Liver (tissue), 8 donors: ENCODE measurements at regions not wholly inside any gene's neighbourhood (a gene's known extent, or its start where the extent isn't known, plus 50 kb on each side); places are given as distances from the start of the nearest gene placed in this dataset.

Source experiments
- DNase-seq: peaks from one replicate; pipeline ENCODE4 v3.0.0-alpha.2; 2017; ENCODE audit warnings: low spot score
- H3K27ac ChIP-seq, 2 donors: one replicate each; pipeline ENCODE4 v1.7.0; 2013; ENCODE audit warnings: inconsistent platforms in 2 of 2, low read length in 2 of 2, control low read depth in 1 of 2, low read depth in 1 of 2, mild to moderate bottlenecking in 1 of 2
- H3K27me3 ChIP-seq, 4 donors: one replicate each; pipeline versions ENCODE4 v1.6.1 to v1.7.0; 2013; ENCODE audit warnings: low read length in 3 of 4, inconsistent platforms in 1 of 4, mild to moderate bottlenecking in 1 of 4, moderate library complexity in 1 of 4; ENCODE audit not compliant: control insufficient read depth in 4 of 4, insufficient read depth in 4 of 4
- H3K36me3 ChIP-seq, 4 donors: one replicate each; pipeline versions ENCODE4 v1.6.1 to v1.7.0; 2013; ENCODE audit warnings: low read length in 3 of 4, mild to moderate bottlenecking in 3 of 4, low read depth in 1 of 4, moderate library complexity in 1 of 4; ENCODE audit not compliant: control insufficient read depth in 4 of 4, insufficient read depth in 3 of 4
- H3K4me1 ChIP-seq, 4 donors: one replicate each; pipeline versions ENCODE4 v1.6.1 to v1.7.0; 2013; ENCODE audit warnings: low read length in 3 of 4, mild to moderate bottlenecking in 3 of 4, moderate library complexity in 1 of 4; ENCODE audit not compliant: control insufficient read depth in 4 of 4, insufficient read depth in 4 of 4
- H3K4me3 ChIP-seq, 3 donors: one replicate each; pipeline versions ENCODE4 v1.6.1 to v1.7.0; 2013; ENCODE audit warnings: low read length in 3 of 3, control low read depth in 1 of 3, low read depth in 1 of 3, mild to moderate bottlenecking in 1 of 3
- H3K9ac ChIP-seq, 2 donors: one replicate each; pipeline ENCODE4 v1.7.0; 2013; ENCODE audit warnings: low read length in 2 of 2, mild to moderate bottlenecking in 2 of 2, moderate library complexity in 2 of 2, control low read depth in 1 of 2, low read depth in 1 of 2
- H3K9me3 ChIP-seq, 4 donors: one replicate each; pipeline versions ENCODE4 v1.6.1 to v1.7.0; 2013; ENCODE audit warnings: low read length in 3 of 4; ENCODE audit not compliant: control insufficient read depth in 4 of 4
- EGR1 ChIP-seq, 2 donors: IDR thresholded peaks; 2 replicates each; pipeline ENCODE4 v1.6.1; 2016 to 2018; ENCODE audit warnings: antibody characterized with exemption in 2 of 2, low read depth in 2 of 2
- FOXA1 ChIP-seq: IDR thresholded peaks from 2 replicates; pipeline ENCODE4 v1.6.1; 2016; ENCODE audit warnings: antibody characterized with exemption
- FOXA2 ChIP-seq: IDR thresholded peaks from 2 replicates; pipeline ENCODE4 v1.6.1; 2016; ENCODE audit warnings: antibody characterized with exemption
- GABPA ChIP-seq, 2 donors: IDR thresholded peaks in 1 of 2; conservative IDR thresholded peaks in 1 of 2; 2 replicates each; pipeline ENCODE4 v1.6.1; 2016; ENCODE audit warnings: antibody characterized with exemption in 2 of 2, mild to moderate bottlenecking in 1 of 2, moderate library complexity in 1 of 2
- HNF4A ChIP-seq, 2 donors: conservative IDR thresholded peaks; 2 replicates each; pipeline ENCODE4 v1.6.1; 2016; ENCODE audit warnings: antibody characterized with exemption in 2 of 2, mild to moderate bottlenecking in 2 of 2
- HNF4G ChIP-seq: IDR thresholded peaks from 2 replicates; pipeline ENCODE4 v1.6.1; 2016; ENCODE audit warnings: antibody characterized with exemption
- JUND ChIP-seq, 2 donors: IDR thresholded peaks; 2 replicates each; pipeline ENCODE4 v1.6.1; 2016; ENCODE audit warnings: antibody characterized with exemption in 2 of 2
- NR2F2 ChIP-seq: IDR thresholded peaks from 2 replicates; pipeline ENCODE4 v1.6.1; 2016; ENCODE audit warnings: antibody characterized with exemption
- RAD21 ChIP-seq, 2 donors: IDR thresholded peaks; 2 replicates each; pipeline ENCODE4 v1.6.1; 2016; ENCODE audit warnings: antibody characterized with exemption in 2 of 2, mild to moderate bottlenecking in 2 of 2
- RXRA ChIP-seq, 2 donors: IDR thresholded peaks; 2 replicates each; pipeline ENCODE4 v1.6.1; 2017 to 2018; ENCODE audit warnings: antibody characterized with exemption in 2 of 2, mild to moderate bottlenecking in 1 of 2
- SP1 ChIP-seq: IDR thresholded peaks from 2 replicates; pipeline ENCODE4 v1.6.1; 2018; ENCODE audit warnings: antibody characterized with exemption, mild to moderate bottlenecking
- TAF1 ChIP-seq: conservative IDR thresholded peaks from 2 replicates; pipeline ENCODE4 v1.6.1; 2016; ENCODE audit warnings: antibody characterized with exemption, mild to moderate bottlenecking
- WGBS: extraction: QIAGEN DNeasy Blood & Tissue Kit; methylation state at CpG from one replicate; pipeline ENCODE4 v1.1.7; 2013; 5-methylcytosine and 5-hydroxymethylcytosine counted together
- TF ChIP-seq, protein P1 (sequence below): IDR thresholded peaks from 2 replicates; pipeline ENCODE4 v1.6.1; 2016; ENCODE audit warnings: antibody characterized with exemption
- TF ChIP-seq, protein P2 (sequence below): IDR thresholded peaks from 2 replicates; pipeline ENCODE4 v1.6.1; 2016; ENCODE audit warnings: antibody characterized with exemption, mild to moderate bottlenecking
- TF ChIP-seq, protein P3 (sequence below): IDR thresholded peaks from 2 replicates; pipeline ENCODE4 v1.6.1; 2016; ENCODE audit warnings: antibody characterized with exemption
- TF ChIP-seq, protein P4 (sequence below): IDR thresholded peaks from 2 replicates; pipeline ENCODE4 v1.6.1; 2016; ENCODE audit warnings: antibody characterized with exemption
- TF ChIP-seq, protein P5 (sequence below): fragments of 150-350 bp; IDR thresholded peaks from 2 replicates; pipeline ENCODE4 v1.5.1; 2017; ENCODE audit warnings: improper control_type of control experiment, low read depth, low read length; ENCODE audit not compliant: missing input control
- donor health status: healthy.
- donor health status: healthy.
- donor health status: healthy.
- donor health status: healthy.
- donor health status: healthy.

DNA sequence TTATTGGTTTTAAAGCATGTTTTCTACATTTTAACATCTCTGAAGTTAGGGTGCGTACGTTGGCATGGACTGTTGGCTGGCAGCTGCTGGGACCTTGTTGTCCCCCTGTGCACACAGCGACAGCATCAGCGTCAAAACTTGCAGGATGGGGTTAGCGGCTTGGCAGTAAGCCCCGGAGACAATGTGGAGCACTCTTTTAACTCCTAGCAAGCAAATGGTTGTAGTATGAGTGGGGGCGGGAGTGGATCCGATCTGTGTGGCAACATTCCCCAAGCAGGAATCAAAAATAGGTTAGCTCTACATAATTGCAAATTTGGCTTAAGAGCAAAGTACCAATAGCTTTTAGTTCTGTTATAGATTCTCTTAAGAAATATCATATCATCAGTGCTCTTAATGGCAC lies 70.1 kb downstream of the NRN1 start:
- TF ChIP-seq GABPA (IDR thresholded peaks at IDR 0.05 in 1 of 2, conservative IDR thresholded peaks at IDR 0.05 in 1 of 2) (no peak), JUND (IDR thresholded peaks at IDR 0.05) (no peak), HNF4A (conservative IDR thresholded peaks at IDR 0.05) (no peak), TAF1 (no peak), SP1 (no peak), HNF4G (no peak), NR2F2 (no peak), FOXA1 (no peak), RAD21 (IDR thresholded peaks at IDR 0.05) (no peak), EGR1 (IDR thresholded peaks at IDR 0.05; ENCODE audit: low read depth in 2 of 2) (no peak), FOXA2 (no peak), RXRA (IDR thresholded peaks at IDR 0.05) (no peak)
- TF ChIP-seq, protein P1, sequence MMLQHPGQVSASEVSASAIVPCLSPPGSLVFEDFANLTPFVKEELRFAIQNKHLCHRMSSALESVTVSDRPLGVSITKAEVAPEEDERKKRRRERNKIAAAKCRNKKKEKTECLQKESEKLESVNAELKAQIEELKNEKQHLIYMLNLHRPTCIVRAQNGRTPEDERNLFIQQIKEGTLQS = no peak
- TF ChIP-seq, protein P2, sequence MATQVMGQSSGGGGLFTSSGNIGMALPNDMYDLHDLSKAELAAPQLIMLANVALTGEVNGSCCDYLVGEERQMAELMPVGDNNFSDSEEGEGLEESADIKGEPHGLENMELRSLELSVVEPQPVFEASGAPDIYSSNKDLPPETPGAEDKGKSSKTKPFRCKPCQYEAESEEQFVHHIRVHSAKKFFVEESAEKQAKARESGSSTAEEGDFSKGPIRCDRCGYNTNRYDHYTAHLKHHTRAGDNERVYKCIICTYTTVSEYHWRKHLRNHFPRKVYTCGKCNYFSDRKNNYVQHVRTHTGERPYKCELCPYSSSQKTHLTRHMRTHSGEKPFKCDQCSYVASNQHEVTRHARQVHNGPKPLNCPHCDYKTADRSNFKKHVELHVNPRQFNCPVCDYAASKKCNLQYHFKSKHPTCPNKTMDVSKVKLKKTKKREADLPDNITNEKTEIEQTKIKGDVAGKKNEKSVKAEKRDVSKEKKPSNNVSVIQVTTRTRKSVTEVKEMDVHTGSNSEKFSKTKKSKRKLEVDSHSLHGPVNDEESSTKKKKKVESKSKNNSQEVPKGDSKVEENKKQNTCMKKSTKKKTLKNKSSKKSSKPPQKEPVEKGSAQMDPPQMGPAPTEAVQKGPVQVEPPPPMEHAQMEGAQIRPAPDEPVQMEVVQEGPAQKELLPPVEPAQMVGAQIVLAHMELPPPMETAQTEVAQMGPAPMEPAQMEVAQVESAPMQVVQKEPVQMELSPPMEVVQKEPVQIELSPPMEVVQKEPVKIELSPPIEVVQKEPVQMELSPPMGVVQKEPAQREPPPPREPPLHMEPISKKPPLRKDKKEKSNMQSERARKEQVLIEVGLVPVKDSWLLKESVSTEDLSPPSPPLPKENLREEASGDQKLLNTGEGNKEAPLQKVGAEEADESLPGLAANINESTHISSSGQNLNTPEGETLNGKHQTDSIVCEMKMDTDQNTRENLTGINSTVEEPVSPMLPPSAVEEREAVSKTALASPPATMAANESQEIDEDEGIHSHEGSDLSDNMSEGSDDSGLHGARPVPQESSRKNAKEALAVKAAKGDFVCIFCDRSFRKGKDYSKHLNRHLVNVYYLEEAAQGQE = no peak
- TF ChIP-seq, protein P3, sequence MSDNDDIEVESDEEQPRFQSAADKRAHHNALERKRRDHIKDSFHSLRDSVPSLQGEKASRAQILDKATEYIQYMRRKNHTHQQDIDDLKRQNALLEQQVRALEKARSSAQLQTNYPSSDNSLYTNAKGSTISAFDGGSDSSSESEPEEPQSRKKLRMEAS = no peak
- TF ChIP-seq, protein P4, sequence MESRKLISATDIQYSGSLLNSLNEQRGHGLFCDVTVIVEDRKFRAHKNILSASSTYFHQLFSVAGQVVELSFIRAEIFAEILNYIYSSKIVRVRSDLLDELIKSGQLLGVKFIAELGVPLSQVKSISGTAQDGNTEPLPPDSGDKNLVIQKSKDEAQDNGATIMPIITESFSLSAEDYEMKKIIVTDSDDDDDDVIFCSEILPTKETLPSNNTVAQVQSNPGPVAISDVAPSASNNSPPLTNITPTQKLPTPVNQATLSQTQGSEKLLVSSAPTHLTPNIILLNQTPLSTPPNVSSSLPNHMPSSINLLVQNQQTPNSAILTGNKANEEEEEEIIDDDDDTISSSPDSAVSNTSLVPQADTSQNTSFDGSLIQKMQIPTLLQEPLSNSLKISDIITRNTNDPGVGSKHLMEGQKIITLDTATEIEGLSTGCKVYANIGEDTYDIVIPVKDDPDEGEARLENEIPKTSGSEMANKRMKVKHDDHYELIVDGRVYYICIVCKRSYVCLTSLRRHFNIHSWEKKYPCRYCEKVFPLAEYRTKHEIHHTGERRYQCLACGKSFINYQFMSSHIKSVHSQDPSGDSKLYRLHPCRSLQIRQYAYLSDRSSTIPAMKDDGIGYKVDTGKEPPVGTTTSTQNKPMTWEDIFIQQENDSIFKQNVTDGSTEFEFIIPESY = no peak
- TF ChIP-seq, protein P5, sequence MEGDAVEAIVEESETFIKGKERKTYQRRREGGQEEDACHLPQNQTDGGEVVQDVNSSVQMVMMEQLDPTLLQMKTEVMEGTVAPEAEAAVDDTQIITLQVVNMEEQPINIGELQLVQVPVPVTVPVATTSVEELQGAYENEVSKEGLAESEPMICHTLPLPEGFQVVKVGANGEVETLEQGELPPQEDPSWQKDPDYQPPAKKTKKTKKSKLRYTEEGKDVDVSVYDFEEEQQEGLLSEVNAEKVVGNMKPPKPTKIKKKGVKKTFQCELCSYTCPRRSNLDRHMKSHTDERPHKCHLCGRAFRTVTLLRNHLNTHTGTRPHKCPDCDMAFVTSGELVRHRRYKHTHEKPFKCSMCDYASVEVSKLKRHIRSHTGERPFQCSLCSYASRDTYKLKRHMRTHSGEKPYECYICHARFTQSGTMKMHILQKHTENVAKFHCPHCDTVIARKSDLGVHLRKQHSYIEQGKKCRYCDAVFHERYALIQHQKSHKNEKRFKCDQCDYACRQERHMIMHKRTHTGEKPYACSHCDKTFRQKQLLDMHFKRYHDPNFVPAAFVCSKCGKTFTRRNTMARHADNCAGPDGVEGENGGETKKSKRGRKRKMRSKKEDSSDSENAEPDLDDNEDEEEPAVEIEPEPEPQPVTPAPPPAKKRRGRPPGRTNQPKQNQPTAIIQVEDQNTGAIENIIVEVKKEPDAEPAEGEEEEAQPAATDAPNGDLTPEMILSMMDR = no peak
- no peak for DNase-seq
- WGBS = 84% methylated on average over 8 of the region's 8 CpGs
- no peaks in the 10 kb centered on the region for H3K9me3 ChIP-seq
- no peaks in the 10 kb centered on the region for H3K27me3 ChIP-seq
- no peaks in the 10 kb centered on the region for H3K4me1 ChIP-seq
- H3K27ac ChIP-seq = no peak overlapping the region
- no peak overlapping the region for H3K9ac ChIP-seq
- no peaks in the 10 kb centered on the region for H3K36me3 ChIP-seq
- H3K4me3 ChIP-seq = no peak overlapping the region

DNA sequence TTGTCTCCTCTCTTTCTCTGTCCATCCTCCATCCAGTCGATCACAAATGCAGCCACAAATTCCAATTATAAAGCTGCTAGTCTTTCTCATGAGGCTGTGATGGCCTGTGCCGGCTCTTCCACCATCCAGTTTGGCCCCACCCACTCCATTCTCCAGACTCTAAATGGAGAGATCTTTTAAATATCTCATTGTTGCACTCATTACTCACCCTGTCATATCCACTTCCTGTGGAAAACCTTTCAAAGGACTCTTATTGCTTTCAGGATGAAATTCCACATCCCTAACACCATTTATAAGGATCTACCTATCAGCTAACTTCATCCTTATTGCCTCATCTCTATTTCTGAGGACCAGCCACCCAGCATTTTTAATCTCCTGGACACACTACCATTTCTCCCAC lies 70.6 kb downstream of the NRN1 start:
- no peaks in the 10 kb centered on the region for H3K27me3 ChIP-seq
- DNase-seq = no peak
- WGBS = 66% methylated on average over 2 of the region's 2 CpGs
- H3K36me3 ChIP-seq = no peaks in the 10 kb centered on the region
- no peak overlapping the region for H3K4me3 ChIP-seq
- no peaks in the 10 kb centered on the region for H3K4me1 ChIP-seq
- no peak overlapping the region for H3K27ac ChIP-seq
- H3K9me3 ChIP-seq = no peaks in the 10 kb centered on the region
- TF ChIP-seq JUND (IDR thresholded peaks at IDR 0.05) = no peak
- TF ChIP-seq, protein P2 = no peak
- TF ChIP-seq TAF1 = no peak
- no peak for TF ChIP-seq HNF4A (conservative IDR thresholded peaks at IDR 0.05)
- no peak for TF ChIP-seq FOXA1
- H3K9ac ChIP-seq = no peak overlapping the region
